ENCODE measurements at regions not wholly inside any gene's neighbourhood (a gene's known extent, or its start where the extent isn't known, plus 50 kb on each side); places are given as distances from the start of the nearest gene placed in this dataset.

DNA sequence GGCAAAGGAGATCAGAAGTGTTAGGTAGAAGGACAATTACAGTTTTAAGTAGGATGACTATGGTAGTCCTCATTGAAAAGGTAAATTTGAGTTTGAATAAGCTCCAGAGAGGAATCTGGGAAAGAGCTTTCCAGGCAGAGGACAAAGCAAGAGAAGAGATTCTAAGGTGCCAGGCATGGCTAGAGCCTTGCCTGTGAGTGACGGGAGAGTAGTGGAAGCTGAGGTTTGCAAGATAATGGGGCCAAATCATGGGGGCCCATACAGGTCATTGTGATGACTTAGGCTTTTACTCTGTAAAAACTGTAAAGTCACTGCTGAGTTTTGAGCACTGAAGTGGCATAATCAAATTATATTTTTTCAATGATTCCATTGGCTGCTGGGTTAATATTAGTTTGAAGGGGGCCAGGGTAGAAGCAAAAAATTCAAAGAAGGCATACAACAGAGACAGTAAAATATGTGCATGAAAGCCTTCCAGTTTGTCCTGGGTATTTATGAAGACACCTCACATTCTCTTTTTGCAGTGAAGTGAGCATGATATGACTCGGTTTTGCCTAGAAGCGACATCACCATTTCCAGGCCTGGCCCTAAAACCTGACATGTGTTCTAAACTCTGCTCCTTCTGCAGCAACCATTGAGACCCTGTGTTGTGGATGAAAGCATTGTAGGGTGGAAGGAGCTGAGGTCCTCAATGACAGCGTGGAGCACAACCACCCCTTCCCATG, 279.8 kb upstream of the TNC start:
- Histone ChIP-seq H3F3A (ENCODE audit: insufficient read depth) (no peaks in the 10 kb centered on the region), H4K20me1 (ENCODE audit: low read depth, low read length) (no peaks in the 10 kb centered on the region), H3K79me2 (ENCODE audit: insufficient read depth, low read length) (no peaks in the 10 kb centered on the region), H3K4me3 (ENCODE audit: insufficient read depth, low read length, poor library complexity, severe bottlenecking) (no peak overlapping the region), H3K9me2 (replicated peaks; ENCODE audit: insufficient read depth, low read length) (no peaks in the 10 kb centered on the region), H3K4me2 (ENCODE audit: low read depth, low read length, poor library complexity, severe bottlenecking) (no peak overlapping the region), H3K9me3 (ENCODE audit: insufficient read depth, low read length) (no peaks in the 10 kb centered on the region), H3K27ac (ENCODE audit: low read depth, low read length) (no peak overlapping the region), H2AFZ (ENCODE audit: low read depth, low read length, severe bottlenecking) (no peak overlapping the region), H3K36me3 (ENCODE audit: low read length) (no peaks in the 10 kb centered on the region), H3K27me3 (ENCODE audit: low read length) (no peaks in the 10 kb centered on the region), H3K9ac (ENCODE audit: low read length) (no peak overlapping the region)
- TF ChIP-seq, protein P1, sequence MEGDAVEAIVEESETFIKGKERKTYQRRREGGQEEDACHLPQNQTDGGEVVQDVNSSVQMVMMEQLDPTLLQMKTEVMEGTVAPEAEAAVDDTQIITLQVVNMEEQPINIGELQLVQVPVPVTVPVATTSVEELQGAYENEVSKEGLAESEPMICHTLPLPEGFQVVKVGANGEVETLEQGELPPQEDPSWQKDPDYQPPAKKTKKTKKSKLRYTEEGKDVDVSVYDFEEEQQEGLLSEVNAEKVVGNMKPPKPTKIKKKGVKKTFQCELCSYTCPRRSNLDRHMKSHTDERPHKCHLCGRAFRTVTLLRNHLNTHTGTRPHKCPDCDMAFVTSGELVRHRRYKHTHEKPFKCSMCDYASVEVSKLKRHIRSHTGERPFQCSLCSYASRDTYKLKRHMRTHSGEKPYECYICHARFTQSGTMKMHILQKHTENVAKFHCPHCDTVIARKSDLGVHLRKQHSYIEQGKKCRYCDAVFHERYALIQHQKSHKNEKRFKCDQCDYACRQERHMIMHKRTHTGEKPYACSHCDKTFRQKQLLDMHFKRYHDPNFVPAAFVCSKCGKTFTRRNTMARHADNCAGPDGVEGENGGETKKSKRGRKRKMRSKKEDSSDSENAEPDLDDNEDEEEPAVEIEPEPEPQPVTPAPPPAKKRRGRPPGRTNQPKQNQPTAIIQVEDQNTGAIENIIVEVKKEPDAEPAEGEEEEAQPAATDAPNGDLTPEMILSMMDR (IDR thresholded peaks at IDR 0.05; ENCODE audit: insufficient read depth, low read length, poor library complexity, severe bottlenecking) = no peak
- no peak for TF ChIP-seq EZH2phosphoT487 (conservative IDR thresholded peaks at IDR 0.05; ENCODE audit: low read length)

DNA sequence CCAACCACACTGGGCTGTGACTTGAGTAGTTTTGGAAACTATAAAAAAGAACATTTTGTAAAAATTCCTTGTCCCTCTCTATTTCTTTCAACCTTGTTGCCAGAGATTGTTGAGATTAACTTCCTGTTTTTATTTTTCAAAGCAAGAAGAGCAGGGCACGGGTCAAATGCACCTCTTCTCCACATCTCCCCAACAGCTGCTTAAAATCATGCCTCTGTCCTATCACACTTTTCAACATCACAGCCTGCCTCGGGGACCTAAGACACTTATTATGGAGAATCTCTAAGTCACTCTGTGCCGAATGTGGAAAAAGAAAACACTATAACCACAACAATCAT, 280.3 kb upstream of the TNC start:
- Histone ChIP-seq H3K9me3 (ENCODE audit: insufficient read depth, low read length) (no peaks in the 10 kb centered on the region), H3K27me3 (ENCODE audit: low read length) (no peaks in the 10 kb centered on the region), H2AFZ (ENCODE audit: low read depth, low read length, severe bottlenecking) (no peak overlapping the region), H4K20me1 (ENCODE audit: low read depth, low read length) (no peaks in the 10 kb centered on the region), H3K36me3 (ENCODE audit: low read length) (no peaks in the 10 kb centered on the region), H3K4me3 (ENCODE audit: insufficient read depth, low read length, poor library complexity, severe bottlenecking) (no peak overlapping the region), H3K9ac (ENCODE audit: low read length) (no peak overlapping the region), H3K4me2 (ENCODE audit: low read depth, low read length, poor library complexity, severe bottlenecking) (no peak overlapping the region), H3K79me2 (ENCODE audit: insufficient read depth, low read length) (no peaks in the 10 kb centered on the region), H3K27ac (ENCODE audit: low read depth, low read length) (no peak overlapping the region), H3K9me2 (replicated peaks; ENCODE audit: insufficient read depth, low read length) (no peaks in the 10 kb centered on the region), H3F3A (ENCODE audit: insufficient read depth) (no peaks in the 10 kb centered on the region)
- TF ChIP-seq EZH2phosphoT487 (conservative IDR thresholded peaks at IDR 0.05; ENCODE audit: low read length) = no peak
- TF ChIP-seq, protein P1 (IDR thresholded peaks at IDR 0.05; ENCODE audit: insufficient read depth, low read length, poor library complexity, severe bottlenecking) = no peak

DNA sequence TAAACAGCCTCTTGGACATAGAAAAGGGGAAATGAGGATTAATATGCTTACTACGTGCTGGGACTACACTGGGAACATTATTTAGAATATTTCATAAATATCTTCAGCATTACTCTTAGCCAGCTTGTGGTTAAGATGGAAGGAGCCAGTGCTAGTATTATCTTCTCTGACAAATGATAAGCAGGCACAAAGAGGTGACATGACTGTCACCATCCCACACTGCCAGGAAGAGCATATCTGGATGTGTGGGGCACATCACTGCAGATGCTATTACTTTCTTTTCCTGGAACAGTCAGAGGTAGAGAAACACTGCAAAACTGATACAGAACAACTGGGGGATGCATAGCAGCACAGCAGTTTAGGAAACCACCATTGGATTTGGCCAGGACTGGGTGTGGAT, 281.0 kb upstream of the TNC start:
- no peaks in the 10 kb centered on the region for H3K79me2 ChIP-seq (ENCODE audit: insufficient read depth, low read length)
- H2AFZ ChIP-seq (ENCODE audit: low read depth, low read length, severe bottlenecking) = no peak overlapping the region
- H3K27me3 ChIP-seq (ENCODE audit: low read length) = no peaks in the 10 kb centered on the region
- no peak overlapping the region for H3K27ac ChIP-seq (ENCODE audit: low read depth, low read length)
- H4K20me1 ChIP-seq (ENCODE audit: low read depth, low read length) = no peaks in the 10 kb centered on the region
- no peaks in the 10 kb centered on the region for H3F3A ChIP-seq (ENCODE audit: insufficient read depth)
- H3K9me2 ChIP-seq (replicated peaks; ENCODE audit: insufficient read depth, low read length) = no peaks in the 10 kb centered on the region
- no peak overlapping the region for H3K4me2 ChIP-seq (ENCODE audit: low read depth, low read length, poor library complexity, severe bottlenecking)
- H3K9me3 ChIP-seq (ENCODE audit: insufficient read depth, low read length) = no peaks in the 10 kb centered on the region
- H3K36me3 ChIP-seq (ENCODE audit: low read length) = no peaks in the 10 kb centered on the region
- TF ChIP-seq EZH2phosphoT487 (conservative IDR thresholded peaks at IDR 0.05; ENCODE audit: low read length) = no peak
- TF ChIP-seq, protein P1 (IDR thresholded peaks at IDR 0.05; ENCODE audit: insufficient read depth, low read length, poor library complexity, severe bottlenecking) = no peak
- H3K9ac ChIP-seq (ENCODE audit: low read length) = no peak overlapping the region
- no peak overlapping the region for H3K4me3 ChIP-seq (ENCODE audit: insufficient read depth, low read length, poor library complexity, severe bottlenecking)
